ENCODE measurements at regions not wholly inside any gene's neighbourhood (a gene's known extent, or its start where the extent isn't known, plus 50 kb on each side); places are given as distances from the start of the nearest gene placed in this dataset.

DNA sequence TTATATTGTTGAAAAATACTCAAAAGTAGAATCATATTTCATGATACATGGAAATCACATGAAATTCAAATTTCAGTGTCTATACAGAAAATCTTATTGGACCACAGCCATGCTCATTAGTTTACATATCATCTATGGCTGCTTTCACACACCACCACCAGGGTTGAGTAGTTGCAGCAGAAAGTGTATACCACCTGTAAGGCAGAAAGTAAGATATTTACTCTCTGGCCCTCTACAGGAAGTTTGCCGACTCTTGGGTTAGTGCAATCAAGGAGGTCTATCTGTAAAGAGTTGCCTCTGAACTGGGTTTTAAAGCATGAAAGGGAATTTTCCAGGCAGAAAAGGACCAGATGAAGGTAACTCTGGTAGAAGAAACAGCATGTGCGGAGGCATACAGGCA, 432.3 kb downstream of the DHX35 start:
- H3K4me2 ChIP-seq (ENCODE audit: insufficient read depth, low read length) = no peak overlapping the region
- H3K27me3 ChIP-seq (ENCODE audit: insufficient read depth, low read length) = no peaks in the 10 kb centered on the region
- no peaks in the 10 kb centered on the region for H4K20me1 ChIP-seq (ENCODE audit: insufficient read depth, low read length)
- H3K79me2 ChIP-seq (ENCODE audit: insufficient read depth, low read length) = no peaks in the 10 kb centered on the region
- H3K27ac ChIP-seq (ENCODE audit: low read depth, low read length) = no peak overlapping the region
- TF ChIP-seq, protein P1, sequence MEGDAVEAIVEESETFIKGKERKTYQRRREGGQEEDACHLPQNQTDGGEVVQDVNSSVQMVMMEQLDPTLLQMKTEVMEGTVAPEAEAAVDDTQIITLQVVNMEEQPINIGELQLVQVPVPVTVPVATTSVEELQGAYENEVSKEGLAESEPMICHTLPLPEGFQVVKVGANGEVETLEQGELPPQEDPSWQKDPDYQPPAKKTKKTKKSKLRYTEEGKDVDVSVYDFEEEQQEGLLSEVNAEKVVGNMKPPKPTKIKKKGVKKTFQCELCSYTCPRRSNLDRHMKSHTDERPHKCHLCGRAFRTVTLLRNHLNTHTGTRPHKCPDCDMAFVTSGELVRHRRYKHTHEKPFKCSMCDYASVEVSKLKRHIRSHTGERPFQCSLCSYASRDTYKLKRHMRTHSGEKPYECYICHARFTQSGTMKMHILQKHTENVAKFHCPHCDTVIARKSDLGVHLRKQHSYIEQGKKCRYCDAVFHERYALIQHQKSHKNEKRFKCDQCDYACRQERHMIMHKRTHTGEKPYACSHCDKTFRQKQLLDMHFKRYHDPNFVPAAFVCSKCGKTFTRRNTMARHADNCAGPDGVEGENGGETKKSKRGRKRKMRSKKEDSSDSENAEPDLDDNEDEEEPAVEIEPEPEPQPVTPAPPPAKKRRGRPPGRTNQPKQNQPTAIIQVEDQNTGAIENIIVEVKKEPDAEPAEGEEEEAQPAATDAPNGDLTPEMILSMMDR (IDR thresholded peaks at IDR 0.05; ENCODE audit: extremely low read depth, low read depth, low read length) = no peak
- H2AFZ ChIP-seq (ENCODE audit: low read length) = no peak overlapping the region
- H3K4me1 ChIP-seq (ENCODE audit: insufficient read depth, low read length) = no peaks in the 10 kb centered on the region
- no peaks in the 10 kb centered on the region for H3K9me3 ChIP-seq (ENCODE audit: low read depth, low read length)
- H3K4me3 ChIP-seq (ENCODE audit: insufficient read depth, low read length) = no peak overlapping the region
- DNase-seq (ENCODE audit: insufficient read length, low spot score, missing footprints) = no peak
- no peaks in the 10 kb centered on the region for H3K36me3 ChIP-seq (ENCODE audit: insufficient read depth, low read length)

DNA sequence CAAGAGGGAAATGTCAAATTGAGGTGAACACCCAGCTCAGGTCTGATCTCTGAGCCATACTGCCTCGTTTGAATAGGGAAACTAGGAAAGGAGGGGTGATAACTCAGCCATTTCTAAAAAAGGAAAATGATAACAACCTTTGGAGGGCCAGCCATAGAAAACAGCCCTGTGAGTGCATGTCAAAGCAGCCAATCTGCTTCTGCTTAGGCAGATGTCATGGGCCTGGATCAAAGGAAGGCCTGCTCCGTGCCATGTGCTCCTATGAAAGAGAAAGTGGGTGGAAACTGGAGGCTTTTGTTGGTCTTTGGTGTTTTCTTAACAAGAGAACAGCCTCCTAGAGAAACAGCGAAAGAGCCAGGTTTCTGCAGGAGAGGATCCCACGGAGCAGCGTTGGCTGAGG, 428.0 kb downstream of the DHX35 start:
- no peak for DNase-seq (ENCODE audit: insufficient read length, low spot score, missing footprints)
- H2AFZ ChIP-seq (ENCODE audit: low read length) = no peak overlapping the region
- no peaks in the 10 kb centered on the region for H3K9me3 ChIP-seq (ENCODE audit: low read depth, low read length)
- H3K79me2 ChIP-seq (ENCODE audit: insufficient read depth, low read length) = no peaks in the 10 kb centered on the region
- H3K4me2 ChIP-seq (ENCODE audit: insufficient read depth, low read length) = no peak overlapping the region
- H3K36me3 ChIP-seq (ENCODE audit: insufficient read depth, low read length) = no peaks in the 10 kb centered on the region
- H3K4me1 ChIP-seq (ENCODE audit: insufficient read depth, low read length) = no peaks in the 10 kb centered on the region
- H4K20me1 ChIP-seq (ENCODE audit: insufficient read depth, low read length) = no peaks in the 10 kb centered on the region
- H3K4me3 ChIP-seq (ENCODE audit: insufficient read depth, low read length) = no peak overlapping the region
- no peaks in the 10 kb centered on the region for H3K27me3 ChIP-seq (ENCODE audit: insufficient read depth, low read length)
- H3K27ac ChIP-seq (ENCODE audit: low read depth, low read length) = no peak overlapping the region
- TF ChIP-seq, protein P1 (IDR thresholded peaks at IDR 0.05; ENCODE audit: extremely low read depth, low read depth, low read length) = no peak

GRCh38 chr20:39381595-39381994, 419.5 kb downstream of the DHX35 start:
- no peaks in the 10 kb centered on the region for H3K36me3 ChIP-seq (ENCODE audit: insufficient read depth, low read length)
- H3K4me1 ChIP-seq (ENCODE audit: insufficient read depth, low read length) = no peaks in the 10 kb centered on the region
- TF ChIP-seq, protein P1 (IDR thresholded peaks at IDR 0.05; ENCODE audit: extremely low read depth, low read depth, low read length) = no peak
- DNase-seq (ENCODE audit: insufficient read length, low spot score, missing footprints) = no peak
- H3K4me3 ChIP-seq (ENCODE audit: insufficient read depth, low read length) = no peak overlapping the region
- H3K9me3 ChIP-seq (ENCODE audit: low read depth, low read length) = no peaks in the 10 kb centered on the region
- no peak overlapping the region for H3K27ac ChIP-seq (ENCODE audit: low read depth, low read length)
- H3K79me2 ChIP-seq (ENCODE audit: insufficient read depth, low read length) = no peaks in the 10 kb centered on the region
- no peak overlapping the region for H2AFZ ChIP-seq (ENCODE audit: low read length)
- no peak overlapping the region for H3K4me2 ChIP-seq (ENCODE audit: insufficient read depth, low read length)
- H3K27me3 ChIP-seq (ENCODE audit: insufficient read depth, low read length) = no peaks in the 10 kb centered on the region
- H4K20me1 ChIP-seq (ENCODE audit: insufficient read depth, low read length) = no peaks in the 10 kb centered on the region

GRCh38 chr20:39378776-39379175, 416.6 kb downstream of the DHX35 start:
- Histone ChIP-seq H3K79me2 (ENCODE audit: insufficient read depth, low read length) (no peaks in the 10 kb centered on the region), H3K4me1 (ENCODE audit: insufficient read depth, low read length) (no peaks in the 10 kb centered on the region), H3K4me2 (ENCODE audit: insufficient read depth, low read length) (no peak overlapping the region), H4K20me1 (ENCODE audit: insufficient read depth, low read length) (no peaks in the 10 kb centered on the region), H3K27me3 (ENCODE audit: insufficient read depth, low read length) (no peaks in the 10 kb centered on the region), H3K36me3 (ENCODE audit: insufficient read depth, low read length) (no peaks in the 10 kb centered on the region), H2AFZ (ENCODE audit: low read length) (no peak overlapping the region), H3K9me3 (ENCODE audit: low read depth, low read length) (no peaks in the 10 kb centered on the region), H3K27ac (ENCODE audit: low read depth, low read length) (no peak overlapping the region), H3K4me3 (ENCODE audit: insufficient read depth, low read length) (no peak overlapping the region)
- TF ChIP-seq, protein P1 (IDR thresholded peaks at IDR 0.05; ENCODE audit: extremely low read depth, low read depth, low read length) = no peak
- DNase-seq (ENCODE audit: insufficient read length, low spot score, missing footprints) = no peak
